ENCODE measurements at regions not wholly inside any gene's neighbourhood (a gene's known extent, or its start where the extent isn't known, plus 50 kb on each side); places are given as distances from the start of the nearest gene placed in this dataset.

GRCh38 chr6:21826904-21827303 is 233.4 kb downstream of the SOX4 start:
- H3K14ac ChIP-seq (ENCODE audit: insufficient read depth, low read length), result no peak overlapping the region
- no peak overlapping the region for H2BK12ac ChIP-seq (ENCODE audit: insufficient read length, low read depth, low read length)
- H2AFZ ChIP-seq (ENCODE audit: low read length), result no peak overlapping the region
- H3K23ac ChIP-seq (ENCODE audit: insufficient read length, low read depth, low read length), result no peak overlapping the region
- peaks cover 0 to under 1% (median 0%) of the 10 kb centered on the region in 3 experiments; a peak in 2 of 7 replicates for H3K36me3 Mint-ChIP-seq (ENCODE audit: insufficient read depth in 1 of 3, low read depth in 3 of 3)
- no peak overlapping the region for H2BK15ac ChIP-seq (ENCODE audit: low read depth, low read length)
- no peak overlapping the region for H3K18ac ChIP-seq (ENCODE audit: insufficient read length, low read depth, low read length)
- no peaks in the 10 kb centered on the region for H3K23me2 ChIP-seq (ENCODE audit: insufficient read length, low read depth, low read length, poor library complexity, severe bottlenecking)
- H2BK5ac ChIP-seq (ENCODE audit: insufficient read length, low read length), result no peak overlapping the region
- peaks cover 19% of the 10 kb centered on the region for H3K4me1 ChIP-seq (ENCODE audit: insufficient read depth, low read length)
- WGBS (ENCODE audit: extremely low coverage, insufficient read length, low lambda C conversion rate), result no CpG with 5 or more reads among the region's 9 CpGs
- DNase-seq, result no peak
- H2AK5ac ChIP-seq (ENCODE audit: insufficient read length, low read length), result no peak overlapping the region
- no peak overlapping the region for H3K4ac ChIP-seq (ENCODE audit: low read depth, low read length)
- no peaks in the 10 kb centered on the region for H3K27me3 Mint-ChIP-seq (ENCODE audit: low read depth)
- no peak overlapping the region for H3K27ac ChIP-seq (ENCODE audit: insufficient read length, low read depth, low read length)
- peaks cover 3% of the 10 kb centered on the region for H3K79me1 ChIP-seq (ENCODE audit: insufficient read depth, low read depth, low read length, poor library complexity, severe bottlenecking)
- no peak overlapping the region for H3K56ac ChIP-seq (ENCODE audit: insufficient read length, low read depth, low read length)
- no peak overlapping the region for H4K91ac ChIP-seq (ENCODE audit: insufficient read length, low read depth, low read length)
- no peak overlapping the region for H3T11ph ChIP-seq (ENCODE audit: low read length)
- no peak overlapping the region for H4K5ac ChIP-seq (ENCODE audit: insufficient read length, low read depth, low read length)
- H3K9me3 ChIP-seq (ENCODE audit: control insufficient read depth, low read depth, low read length), result no peaks in the 10 kb centered on the region
- H3K27ac Mint-ChIP-seq, result peak overlapping the region; percentile 28 to 95 (median 31); a peak in 4 of 7 replicates
- TF ChIP-seq CTCF (conservative IDR thresholded peaks at IDR 0.05), result no peak
- no peak overlapping the region for H2BK20ac ChIP-seq (ENCODE audit: low read depth, low read length, poor library complexity, severe bottlenecking)
- no peaks in the 10 kb centered on the region for H3K9me3 Mint-ChIP-seq
- H3K4me1 Mint-ChIP-seq, result peaks cover 61 to 67% of the 10 kb centered on the region in 2 experiments
- H3K79me2 ChIP-seq (ENCODE audit: insufficient read depth, low read length), result peaks cover 21% of the 10 kb centered on the region; the same call in 1 of the 2 replicates
- H4K8ac ChIP-seq (replicated peaks; ENCODE audit: insufficient read length, low read depth, low read length), result no peak overlapping the region
- H2BK120ac ChIP-seq (ENCODE audit: low read depth, low read length, poor library complexity, severe bottlenecking), result no peak overlapping the region
- peak overlapping the region in 1 of 2 experiments; percentile 30; a peak in 1 of 5 replicates for H3K4me3 Mint-ChIP-seq
- no peak overlapping the region for H3K9ac ChIP-seq (ENCODE audit: extremely low read depth, insufficient read length, low read length)
- no peaks in the 10 kb centered on the region for H4K20me1 ChIP-seq (ENCODE audit: control insufficient read depth, insufficient read depth, insufficient read length)
- no peaks in the 10 kb centered on the region for H3K27me3 ChIP-seq (ENCODE audit: insufficient read depth, low read length)
- H3K4me2 ChIP-seq (ENCODE audit: insufficient read depth, insufficient read length, low read length), result no peak overlapping the region
